ENCODE measurements at regions not wholly inside any gene's neighbourhood (a gene's known extent, or its start where the extent isn't known, plus 50 kb on each side); places are given as distances from the start of the nearest gene placed in this dataset.

GRCh38 chr4:100970414-100970813, 376.9 kb downstream of the PPP3CA start:
- Histone ChIP-seq H3K4me2 (no peak overlapping the region), H3K27me3 (no peaks in the 10 kb centered on the region), H4K20me1 (no peaks in the 10 kb centered on the region), H3K4me3 (no peak overlapping the region), H3K36me3 (no peaks in the 10 kb centered on the region), H3K4me1 (0 out of 2 replicates have a peak, but pooled peaks cover 4% of the 10 kb centered on the region), H3K27ac (no peak overlapping the region), H3K9ac (no peak overlapping the region), H3K9me3 (peaks cover 4% of the 10 kb centered on the region; the same call in 1 of the 2 replicates)
- TF ChIP-seq Cebpa-rat (IDR thresholded peaks at IDR 0.05): no peak

- Histone ChIP-seq H3K4me1 (0 out of 2 replicates have a peak, but pooled peaks cover 3% of the 10 kb centered on the region), H3K9me3 (peaks cover 4% of the 10 kb centered on the region; the same call in 1 of the 2 replicates), H3K27me3 (no peaks in the 10 kb centered on the region), H3K9ac (no peak overlapping the region), H3K4me2 (no peak overlapping the region), H3K4me3 (no peak overlapping the region), H3K27ac (no peak overlapping the region), H3K36me3 (no peaks in the 10 kb centered on the region), H4K20me1 (no peaks in the 10 kb centered on the region)
- TF ChIP-seq Cebpa-rat (IDR thresholded peaks at IDR 0.05): no peak
These were observed 377.4 kb downstream of the PPP3CA start for GRCh38 chr4:100969925-100970324.

GRCh38 chr4:100968046-100968445, 379.3 kb downstream of the PPP3CA start:
- Histone ChIP-seq H3K9ac (no peak overlapping the region), H3K4me2 (no peak overlapping the region), H3K27me3 (no peaks in the 10 kb centered on the region), H3K4me3 (no peak overlapping the region), H3K27ac (no peak overlapping the region), H3K4me1 (no peaks in the 10 kb centered on the region), H3K36me3 (no peaks in the 10 kb centered on the region), H4K20me1 (no peaks in the 10 kb centered on the region), H3K9me3 (peaks cover 4% of the 10 kb centered on the region; the same call in 1 of the 2 replicates)
- TF ChIP-seq Cebpa-rat (IDR thresholded peaks at IDR 0.05): no peak; the same call in 1 of the 2 replicates

- Histone ChIP-seq H3K9ac (no peak overlapping the region), H3K4me3 (no peak overlapping the region), H3K4me2 (no peak overlapping the region), H3K36me3 (no peaks in the 10 kb centered on the region), H3K27me3 (no peaks in the 10 kb centered on the region), H3K4me1 (no peaks in the 10 kb centered on the region), H4K20me1 (no peaks in the 10 kb centered on the region), H3K27ac (no peak overlapping the region), H3K9me3 (peaks cover 4% of the 10 kb centered on the region; the same call in 1 of the 2 replicates)
- TF ChIP-seq Cebpa-rat (IDR thresholded peaks at IDR 0.05): no peak
These were observed 383.7 kb downstream of the PPP3CA start for GRCh38 chr4:100963627-100964026.

- no peak overlapping the region for H3K27ac ChIP-seq
- H3K4me3 ChIP-seq: no peak overlapping the region
- no peaks in the 10 kb centered on the region for H3K4me1 ChIP-seq
- no peak overlapping the region for H3K4me2 ChIP-seq
- TF ChIP-seq Cebpa-rat (IDR thresholded peaks at IDR 0.05): no peak
- H3K9ac ChIP-seq: no peak overlapping the region
- H3K27me3 ChIP-seq: no peaks in the 10 kb centered on the region
- H4K20me1 ChIP-seq: no peaks in the 10 kb centered on the region
- no peaks in the 10 kb centered on the region for H3K36me3 ChIP-seq
- H3K9me3 ChIP-seq: peaks cover 4% of the 10 kb centered on the region; the same call in 1 of the 2 replicates
These were observed 384.6 kb downstream of the PPP3CA start for GRCh38 chr4:100962698-100963097.

- Histone ChIP-seq H3K27me3 (no peaks in the 10 kb centered on the region), H3K9me3 (no peaks in the 10 kb centered on the region), H3K4me2 (no peak overlapping the region), H3K4me1 (no peaks in the 10 kb centered on the region), H4K20me1 (no peaks in the 10 kb centered on the region), H3K9ac (no peak overlapping the region), H3K27ac (no peak overlapping the region), H3K36me3 (no peaks in the 10 kb centered on the region), H3K4me3 (no peak overlapping the region)
- TF ChIP-seq Cebpa-rat (IDR thresholded peaks at IDR 0.05): no peak
These were observed 387.1 kb downstream of the PPP3CA start for GRCh38 chr4:100960232-100960631.

GRCh38 chr4:100954046-100954445, 393.3 kb downstream of the PPP3CA start:
- Histone ChIP-seq H3K9ac (no peak overlapping the region), H3K4me2 (no peak overlapping the region), H4K20me1 (no peaks in the 10 kb centered on the region), H3K4me3 (no peak overlapping the region), H3K36me3 (no peaks in the 10 kb centered on the region), H3K4me1 (no peaks in the 10 kb centered on the region), H3K9me3 (no peaks in the 10 kb centered on the region), H3K27ac (no peak overlapping the region), H3K27me3 (no peaks in the 10 kb centered on the region)
- TF ChIP-seq Cebpa-rat (IDR thresholded peaks at IDR 0.05): no peak

GRCh38 chr4:100953616-100954015, 393.7 kb downstream of the PPP3CA start:
- Histone ChIP-seq H3K4me1 (no peaks in the 10 kb centered on the region), H3K9ac (no peak overlapping the region), H3K9me3 (no peaks in the 10 kb centered on the region), H3K4me3 (no peak overlapping the region), H3K27me3 (no peaks in the 10 kb centered on the region), H3K36me3 (no peaks in the 10 kb centered on the region), H3K27ac (no peak overlapping the region), H3K4me2 (no peak overlapping the region), H4K20me1 (no peaks in the 10 kb centered on the region)
- no peak for TF ChIP-seq Cebpa-rat (IDR thresholded peaks at IDR 0.05)

- Histone ChIP-seq H4K20me1 (no peaks in the 10 kb centered on the region), H3K4me3 (no peak overlapping the region), H3K9ac (no peak overlapping the region), H3K27me3 (no peaks in the 10 kb centered on the region), H3K27ac (no peak overlapping the region), H3K9me3 (no peaks in the 10 kb centered on the region), H3K4me2 (no peak overlapping the region), H3K36me3 (no peaks in the 10 kb centered on the region), H3K4me1 (no peaks in the 10 kb centered on the region)
- TF ChIP-seq Cebpa-rat (IDR thresholded peaks at IDR 0.05): no peak
These were observed 394.7 kb downstream of the PPP3CA start for GRCh38 chr4:100952590-100952989.

- peaks cover under 1% of the 10 kb centered on the region; the same call in 1 of the 2 replicates for H3K4me1 ChIP-seq
- no peak overlapping the region for H3K4me2 ChIP-seq
- no peaks in the 10 kb centered on the region for H3K9me3 ChIP-seq
- H3K36me3 ChIP-seq: no peaks in the 10 kb centered on the region
- no peak overlapping the region for H3K9ac ChIP-seq
- no peak overlapping the region for H3K27ac ChIP-seq
- H3K27me3 ChIP-seq: no peaks in the 10 kb centered on the region
- H3K4me3 ChIP-seq: no peak overlapping the region
- no peak for TF ChIP-seq Cebpa-rat (IDR thresholded peaks at IDR 0.05)
- no peaks in the 10 kb centered on the region for H4K20me1 ChIP-seq
These were observed 397.9 kb downstream of the PPP3CA start for GRCh38 chr4:100949350-100949935.

GRCh38 chr4:100948911-100949310, 398.4 kb downstream of the PPP3CA start:
- Histone ChIP-seq H3K9me3 (no peaks in the 10 kb centered on the region), H3K27ac (no peak overlapping the region), H3K4me3 (no peak overlapping the region), H4K20me1 (no peaks in the 10 kb centered on the region), H3K27me3 (no peaks in the 10 kb centered on the region), H3K4me2 (no peak overlapping the region), H3K36me3 (no peaks in the 10 kb centered on the region), H3K4me1 (peaks cover 6% of the 10 kb centered on the region), H3K9ac (no peak overlapping the region)
- TF ChIP-seq Cebpa-rat (IDR thresholded peaks at IDR 0.05): no peak

Measured in BLaER1 (cell line).